Glomerular visceral epithelial cell (primary cell): ENCODE measurements at regions not wholly inside any gene's neighbourhood (a gene's known extent, or its start where the extent isn't known, plus 50 kb on each side); places are given as distances from the start of the nearest gene placed in this dataset.

ENCODE experiments used
- DNase-seq: peaks from one replicate; pipeline ENCODE4 v3.0.0-alpha.2; 2016; ENCODE audit errors: extremely low spot score

DNA sequence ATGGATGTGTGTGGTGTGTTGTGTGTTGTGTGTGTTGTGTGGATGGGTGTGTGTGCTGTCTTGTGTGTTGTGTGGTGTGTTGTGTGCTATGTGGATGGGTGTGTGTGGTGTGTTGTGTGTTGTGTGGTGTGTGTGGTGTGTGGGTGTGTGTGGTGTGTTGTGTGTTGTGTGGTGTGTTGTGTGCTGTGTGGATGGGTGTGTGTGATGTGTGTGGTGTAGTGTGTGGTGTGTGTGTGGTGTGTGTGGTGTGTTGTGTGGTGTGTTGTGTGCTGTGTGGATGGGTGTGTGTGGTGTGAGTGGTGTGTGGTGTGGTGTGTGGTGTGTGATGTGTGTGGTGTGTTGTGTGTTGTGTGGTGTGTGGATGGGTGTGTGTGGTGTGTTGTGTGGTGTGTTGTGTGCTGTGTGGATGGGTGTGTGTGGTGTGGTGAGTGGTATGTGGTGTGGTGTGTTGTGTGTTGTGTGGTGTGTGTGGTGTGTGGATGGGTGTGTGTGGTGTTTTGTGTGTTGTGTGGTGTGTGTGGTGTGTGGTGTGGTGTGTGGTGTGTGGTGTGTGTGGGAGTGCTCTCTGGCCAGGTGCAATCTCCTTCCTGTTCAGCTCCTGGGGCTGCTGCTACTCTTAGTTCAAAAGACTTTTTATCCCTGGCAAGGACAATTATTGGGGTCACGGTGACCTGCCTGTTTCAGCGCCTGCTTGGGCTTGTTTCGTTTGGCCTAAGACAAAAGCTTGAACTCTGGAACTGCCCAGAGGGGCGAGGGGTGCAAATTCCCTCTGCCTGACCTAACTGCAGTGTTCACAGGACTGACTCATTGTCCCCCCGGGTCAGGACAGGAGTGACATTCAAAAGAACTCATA is 101.1 kb downstream of the UBIAD1 start:
- no peak for DNase-seq

DNA sequence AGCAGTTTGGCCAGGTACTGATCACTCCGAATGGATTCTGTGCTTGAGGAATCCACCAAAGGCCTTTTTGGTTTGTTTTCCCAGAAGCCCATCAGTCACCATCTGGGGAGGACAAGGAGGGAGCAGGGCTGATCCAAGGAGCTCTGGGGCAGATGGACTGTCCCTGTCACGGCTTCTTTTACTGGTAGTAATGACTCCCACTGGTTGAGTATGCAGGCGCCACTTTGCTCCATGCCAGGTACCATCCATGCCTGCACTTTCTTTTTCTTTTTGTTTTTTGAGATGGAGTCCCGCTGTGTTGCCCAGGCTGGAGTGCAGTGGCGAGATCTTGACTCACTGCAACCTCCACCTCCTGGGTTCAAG is 101.7 kb downstream of the UBIAD1 start:
- DNase-seq, result no peak

DNA sequence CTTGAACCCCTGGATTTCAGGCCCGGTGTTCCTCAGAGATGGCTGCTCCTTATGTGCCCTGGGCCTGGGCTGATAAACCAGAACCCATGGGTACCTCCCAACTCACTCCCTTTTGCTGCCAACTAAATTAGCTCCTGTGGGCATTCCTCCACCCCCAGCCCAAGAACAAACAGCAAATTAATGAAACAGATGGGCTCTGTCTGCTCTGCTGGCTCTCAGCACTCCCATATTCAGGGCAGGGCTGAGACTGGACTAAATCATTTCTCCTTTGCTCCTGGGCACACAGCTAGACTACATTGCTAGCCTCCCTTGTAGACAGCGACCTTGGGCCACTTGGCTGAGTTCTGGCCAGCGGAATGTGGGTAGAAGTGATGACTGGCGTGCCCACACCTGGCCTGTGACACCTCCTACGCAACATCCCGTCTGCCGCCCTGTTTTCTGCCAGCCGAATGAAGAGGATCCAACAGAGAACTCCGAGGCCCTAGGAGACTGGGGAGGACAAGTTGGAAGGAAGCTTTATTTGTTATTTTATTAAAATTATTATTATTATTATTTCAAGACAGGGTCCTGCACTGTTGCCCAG is 101.9 kb upstream of the DISP3 start:
- no peak for DNase-seq

DNA sequence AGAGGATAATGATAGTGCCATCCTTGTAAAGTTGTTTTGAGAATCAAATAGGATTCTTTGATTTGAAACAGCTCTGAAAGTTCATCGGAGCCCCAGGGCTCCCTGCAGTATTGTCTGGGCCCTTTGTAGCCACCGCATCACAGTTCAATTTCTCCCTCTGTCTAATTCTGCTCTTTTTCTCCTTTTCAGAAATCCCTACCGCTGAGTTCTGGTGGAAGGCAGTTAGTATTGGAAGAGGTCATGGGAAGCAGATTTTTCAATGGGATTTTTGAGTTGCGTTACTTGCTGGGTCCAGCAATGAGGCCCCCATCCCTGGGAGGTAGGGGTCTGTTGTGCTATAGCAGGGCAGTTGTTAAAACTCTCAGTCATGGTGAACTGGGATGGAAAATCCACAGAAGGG is 101.0 kb upstream of the DISP3 start:
- no peak for DNase-seq

DNA sequence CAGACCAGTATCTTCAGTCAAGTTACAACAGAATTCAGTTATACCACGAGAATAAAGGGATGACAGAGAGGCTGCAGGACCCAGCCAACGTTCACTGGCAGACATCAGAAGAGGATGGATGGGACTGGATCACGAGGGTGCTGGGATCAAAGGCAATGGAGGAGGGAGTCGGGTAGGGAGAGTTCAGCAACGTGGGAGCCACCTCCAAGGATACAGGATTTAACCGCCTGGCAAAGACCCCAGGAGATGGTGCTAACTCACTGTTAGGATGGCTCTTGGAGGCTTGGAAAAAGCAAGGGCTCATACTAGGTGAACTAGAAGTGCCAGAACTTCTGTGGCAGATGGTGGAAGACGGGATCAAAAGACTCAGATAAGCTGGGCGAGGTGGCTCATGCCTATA is 99.1 kb upstream of the DISP3 start:
- DNase-seq, result no peak

DNA sequence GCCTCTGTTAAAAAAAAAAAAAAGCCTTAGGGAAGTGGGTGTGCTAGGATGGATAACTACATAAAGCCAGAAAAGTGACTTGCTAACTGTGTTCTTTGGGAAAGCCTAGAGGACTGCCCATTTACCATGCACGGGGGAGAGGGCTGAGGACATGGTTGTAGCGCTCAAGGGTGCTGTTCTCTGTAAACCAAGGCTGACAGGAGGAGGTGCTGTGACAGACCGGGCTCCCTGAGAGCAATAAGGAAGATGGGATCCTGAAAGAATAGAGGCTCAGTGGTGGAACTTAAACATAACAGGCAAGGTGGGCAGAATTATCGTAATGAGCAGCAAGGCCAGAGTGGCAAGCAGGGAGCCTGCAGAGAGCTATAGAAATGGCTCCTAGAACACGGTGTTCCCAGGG is 98.5 kb upstream of the DISP3 start:
- DNase-seq, result no peak

DNA sequence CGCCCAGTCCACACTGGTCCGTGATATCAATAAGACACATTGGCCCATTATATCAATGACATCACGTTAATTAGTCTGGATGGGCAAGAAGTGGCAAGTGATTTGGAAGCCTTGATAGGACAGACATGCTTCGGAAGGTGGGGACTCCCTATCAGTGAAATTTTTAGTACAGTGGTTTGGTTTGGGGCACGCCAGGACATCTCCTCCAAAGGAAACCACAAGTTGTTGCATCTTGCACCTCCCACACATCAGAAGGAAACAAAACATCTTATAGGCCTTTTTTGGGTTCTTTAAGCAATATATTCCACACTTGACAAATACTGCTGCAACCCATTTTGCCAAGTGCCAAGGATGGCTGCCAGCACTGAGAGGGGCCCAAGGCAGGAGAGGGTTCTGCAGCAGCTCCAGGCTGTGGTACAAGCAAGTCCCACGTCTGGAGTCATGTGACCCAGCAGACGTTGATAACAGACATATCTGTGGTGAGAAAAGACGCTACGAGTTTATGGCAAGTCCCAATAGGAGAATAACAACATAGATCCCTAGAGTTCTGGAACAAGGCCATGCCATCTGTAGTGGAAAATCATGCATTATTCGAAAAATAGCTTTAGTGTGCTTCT is 95.3 kb upstream of the DISP3 start:
- DNase-seq, result no peak

DNA sequence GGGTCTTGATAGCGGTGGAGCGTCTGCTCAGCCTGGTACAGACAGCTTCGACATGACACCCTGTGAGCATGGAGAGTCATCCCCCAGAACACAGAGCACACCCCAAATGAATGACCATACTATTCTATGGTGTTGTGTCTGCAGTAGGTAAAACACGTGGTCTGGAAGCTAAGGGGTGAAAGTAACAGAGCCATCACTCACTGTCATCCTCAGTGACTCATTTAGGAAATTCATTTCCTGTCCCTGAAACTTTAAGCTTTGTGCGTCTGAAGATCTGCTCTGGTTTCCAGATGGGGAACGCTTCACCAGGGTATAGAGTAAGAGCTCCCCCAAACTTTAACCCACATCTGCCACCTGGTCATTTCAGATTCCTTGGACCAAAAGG is 94.8 kb upstream of the DISP3 start:
- DNase-seq, result no peak

DNA sequence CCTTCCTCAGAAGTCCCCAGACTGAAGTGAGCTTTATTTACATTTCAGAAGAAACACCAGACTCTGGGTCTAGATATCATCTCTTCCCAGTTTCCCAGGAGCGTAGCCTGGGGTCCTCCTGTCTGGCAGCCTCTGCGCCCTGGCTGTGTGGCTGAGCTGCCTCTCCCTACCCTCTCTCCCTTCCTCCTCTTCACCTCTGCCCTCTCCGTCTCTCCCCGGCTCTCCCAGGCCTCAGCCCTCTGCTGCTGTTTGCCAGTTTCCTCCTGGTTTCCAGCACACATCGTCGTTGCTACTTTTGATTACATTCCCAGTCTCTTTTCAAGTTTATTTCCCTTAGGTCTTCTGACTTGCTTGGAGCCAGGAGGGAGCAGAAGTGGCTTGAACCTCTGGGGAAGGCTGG is 91.1 kb upstream of the DISP3 start:
- DNase-seq, result no peak

DNA sequence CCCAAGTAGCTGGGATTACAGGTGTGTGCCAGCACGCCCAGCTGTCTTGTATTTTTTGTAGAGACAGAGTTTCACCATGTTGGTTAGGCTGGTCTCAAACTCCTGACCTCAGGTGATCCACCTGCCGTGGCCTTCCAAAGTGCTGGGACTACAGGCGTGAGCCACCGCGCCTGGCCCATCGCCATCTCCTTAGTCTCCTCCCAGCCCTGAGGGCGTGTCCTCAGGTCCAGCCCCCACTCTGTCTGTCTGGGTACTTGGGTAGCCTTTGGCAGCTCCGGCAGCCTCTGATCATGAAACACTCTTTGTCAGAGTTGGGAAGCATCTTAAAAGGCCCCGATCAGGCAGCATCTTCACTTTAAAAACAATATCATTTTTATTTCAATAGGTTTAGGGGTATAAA is 90.3 kb upstream of the DISP3 start:
- no peak for DNase-seq

DNA sequence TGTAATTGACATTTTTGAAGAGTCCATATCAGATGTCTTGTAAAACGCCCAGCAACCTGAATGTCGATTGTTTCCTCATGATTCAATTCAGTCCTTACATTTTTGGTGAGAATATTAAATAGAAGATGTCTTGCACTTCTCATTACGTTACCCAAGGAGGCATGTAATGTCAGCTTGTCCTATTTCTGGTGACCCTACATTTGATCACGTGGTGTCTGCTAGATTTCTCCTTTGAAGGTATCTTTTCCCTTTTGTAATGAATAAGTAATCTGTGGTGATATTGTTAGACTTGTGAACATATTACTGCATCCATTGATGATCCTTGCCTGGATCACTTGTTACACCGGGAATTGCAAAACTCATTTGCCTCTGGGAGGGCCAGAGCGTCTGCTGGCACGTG is 87.6 kb upstream of the DISP3 start:
- DNase-seq, result no peak

DNA sequence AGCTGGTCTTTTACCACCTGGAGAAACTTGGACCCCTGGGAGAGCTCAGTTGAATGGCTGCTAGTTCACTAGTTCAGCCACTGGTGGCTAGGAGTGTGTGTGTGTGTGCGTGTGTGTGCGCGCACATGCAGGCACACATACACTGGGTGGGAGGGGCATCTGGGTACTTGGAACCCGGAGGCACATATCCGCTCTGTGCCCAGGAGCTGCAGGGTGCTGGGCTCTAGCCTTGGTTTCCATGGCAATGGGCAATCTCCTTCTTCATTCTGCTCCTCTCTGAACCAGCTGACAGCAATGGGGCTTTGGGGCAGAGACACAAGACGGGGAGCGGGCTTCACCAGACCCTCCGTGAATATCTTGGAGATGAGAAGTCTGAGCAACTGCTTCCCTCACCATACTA is 87.1 kb upstream of the DISP3 start:
- no peak for DNase-seq

DNA sequence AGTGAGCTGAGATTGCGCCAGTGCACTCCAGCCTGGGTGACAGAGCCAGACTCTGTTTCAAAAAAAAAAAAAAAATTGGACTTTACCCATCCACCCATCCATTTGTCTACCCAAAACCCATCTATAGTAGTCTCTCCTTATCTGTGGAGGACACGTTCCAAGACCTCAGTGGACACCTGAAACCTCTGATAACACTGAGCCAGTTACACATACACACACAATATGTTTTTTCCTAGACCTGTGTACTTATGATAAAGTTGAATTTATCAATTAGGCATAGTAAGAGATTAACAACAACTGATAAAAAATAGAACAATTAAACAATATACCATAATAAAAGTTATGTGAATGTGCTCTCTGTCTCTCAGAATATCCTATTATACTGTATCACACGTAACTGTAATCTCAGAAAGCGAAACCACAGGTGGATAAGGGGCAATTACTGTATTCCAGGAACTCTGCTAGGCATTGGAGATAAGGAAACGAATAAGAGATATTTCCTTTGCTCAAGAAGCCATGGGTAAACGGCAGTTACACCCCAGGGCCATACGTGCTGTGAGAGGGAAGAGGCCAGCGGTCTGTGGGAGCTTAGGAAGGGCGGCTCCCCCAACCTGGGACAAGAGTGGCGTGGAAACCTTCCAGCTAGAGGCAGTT is 84.2 kb upstream of the DISP3 start:
- DNase-seq, result no peak

DNA sequence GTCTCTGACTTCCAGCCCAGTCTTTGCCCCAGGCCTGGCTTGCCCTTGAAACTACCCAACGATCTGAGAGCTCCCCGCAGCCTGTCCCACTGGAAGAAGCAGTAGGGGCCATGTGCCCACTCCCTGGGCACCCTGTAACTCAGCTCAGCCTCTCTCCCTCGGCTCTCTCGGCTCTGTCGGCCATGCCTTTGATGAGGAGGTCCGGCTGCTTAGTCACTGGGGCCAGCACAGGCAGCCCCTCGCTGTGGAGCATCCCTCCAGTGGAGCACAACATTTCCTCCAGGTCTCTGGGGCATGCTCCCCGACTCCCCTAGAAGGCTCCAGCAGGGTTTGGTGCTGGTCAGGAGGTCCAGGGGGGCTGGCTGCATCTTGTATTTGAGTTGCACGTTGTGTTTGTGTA is 83.3 kb upstream of the DISP3 start:
- DNase-seq, result no peak

DNA sequence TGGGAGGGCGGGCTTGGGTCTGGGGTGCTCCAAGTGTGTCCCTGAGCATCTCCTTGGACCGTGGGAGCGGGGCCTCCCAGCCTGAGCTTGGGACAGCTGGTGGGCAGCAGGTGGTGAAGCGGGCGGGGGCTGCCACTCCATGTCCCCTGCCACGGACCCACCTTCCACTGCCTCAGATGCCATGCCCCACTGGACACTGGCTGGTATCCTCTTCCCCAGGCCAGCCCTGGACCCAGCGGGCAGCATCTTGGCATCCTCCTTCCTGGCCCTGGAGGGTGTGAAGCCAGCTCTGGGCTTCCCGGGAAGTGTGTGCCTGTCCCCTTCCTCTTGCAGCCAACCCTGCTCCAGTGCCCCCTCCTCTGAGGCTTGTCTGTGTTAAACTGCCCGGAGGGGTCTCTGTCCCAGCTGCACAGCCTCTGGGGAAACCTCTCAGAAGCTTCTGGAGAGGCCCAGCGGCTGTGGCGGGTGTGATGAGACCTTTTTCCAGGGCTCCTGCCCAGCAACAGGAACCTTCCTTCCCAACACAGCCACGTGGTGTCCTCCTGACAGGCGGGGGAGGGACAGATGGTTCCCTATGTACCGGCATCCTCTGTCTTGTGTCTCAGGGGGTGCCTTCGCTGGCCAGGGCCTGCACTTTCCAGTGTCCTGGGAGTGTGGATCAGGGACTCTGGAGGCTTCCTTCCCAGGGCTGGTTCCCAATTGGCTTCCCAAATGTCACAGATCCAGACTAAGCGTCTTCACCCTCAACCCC is 81.6 kb upstream of the DISP3 start:
- DNase-seq, result no peak

DNA sequence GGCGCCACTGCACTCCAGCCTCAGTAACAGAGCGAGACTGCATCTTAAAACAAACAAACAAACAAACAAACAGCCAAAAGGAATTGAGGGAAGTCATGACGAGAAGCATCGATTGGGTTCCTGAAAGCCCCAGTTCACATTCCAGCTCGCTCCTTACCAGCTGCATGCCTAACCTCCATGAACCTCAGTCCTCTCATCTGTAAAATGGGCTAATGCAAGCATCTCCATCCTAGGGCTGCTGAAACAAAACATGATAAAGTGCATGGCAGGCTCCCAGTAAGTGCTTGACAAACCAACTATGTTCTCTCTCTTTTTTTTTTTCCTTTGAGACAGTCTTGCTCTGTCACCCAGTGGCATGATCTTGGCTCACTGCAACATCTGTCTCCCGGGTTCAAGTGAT is 79.7 kb upstream of the DISP3 start:
- no peak for DNase-seq

DNA sequence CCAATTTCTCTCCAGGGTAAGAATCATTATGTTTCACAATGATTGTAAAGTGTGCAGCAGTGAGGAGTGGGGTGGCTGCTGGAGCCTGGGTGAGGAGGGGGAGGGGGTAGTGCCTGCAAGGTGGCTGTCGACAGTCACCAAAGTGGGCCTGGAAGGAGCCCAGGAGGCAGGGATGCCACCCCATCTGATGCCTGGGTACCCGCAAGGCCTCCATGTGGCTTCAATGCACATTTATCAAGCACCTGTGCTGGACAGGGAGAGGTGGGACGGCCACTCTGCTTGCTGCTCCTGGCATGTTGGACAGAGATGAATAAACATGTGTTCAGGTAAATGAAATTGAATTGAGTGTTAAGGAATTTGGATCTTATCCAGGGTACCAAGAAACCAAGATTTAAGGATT is 78.8 kb upstream of the DISP3 start:
- DNase-seq, result no peak

DNA sequence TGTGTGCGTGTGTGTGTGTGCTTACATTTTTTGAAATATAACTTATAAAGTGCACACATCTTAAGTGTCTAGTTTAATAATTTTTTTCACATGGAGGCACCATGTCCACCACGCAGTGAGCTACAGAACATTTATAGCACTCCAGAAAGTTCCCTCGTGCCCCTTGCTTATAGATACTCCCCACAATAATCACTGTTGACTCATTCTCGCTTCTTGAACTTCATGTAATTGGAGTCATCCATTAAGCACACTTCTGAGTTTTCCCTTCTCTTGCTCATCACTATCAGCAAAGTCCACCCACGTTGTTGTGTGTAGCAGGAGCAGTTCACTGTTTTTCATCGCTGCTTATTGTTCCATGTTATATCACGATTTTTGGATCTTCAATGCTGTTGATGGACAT is 78.4 kb upstream of the DISP3 start:
- DNase-seq, result no peak

DNA sequence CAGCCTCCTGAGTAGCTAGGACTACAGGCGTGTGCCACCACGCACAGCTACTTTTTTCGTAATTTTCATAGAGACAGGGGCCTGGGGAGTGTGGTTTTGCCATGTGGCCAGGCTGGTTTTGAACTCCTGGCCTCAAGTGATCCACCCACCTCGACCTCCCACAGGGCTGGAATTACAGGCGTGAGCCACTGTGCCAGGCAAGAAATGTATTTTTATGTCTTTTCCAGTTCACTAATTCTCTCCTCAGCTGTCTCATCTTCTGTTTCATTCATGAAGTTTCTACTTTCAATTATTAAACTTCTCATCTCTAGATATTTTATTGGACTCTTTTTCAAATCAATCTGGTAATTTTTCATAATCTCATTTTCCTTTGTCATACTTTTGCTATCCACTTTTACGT is 72.1 kb upstream of the DISP3 start:
- DNase-seq, result no peak

DNA sequence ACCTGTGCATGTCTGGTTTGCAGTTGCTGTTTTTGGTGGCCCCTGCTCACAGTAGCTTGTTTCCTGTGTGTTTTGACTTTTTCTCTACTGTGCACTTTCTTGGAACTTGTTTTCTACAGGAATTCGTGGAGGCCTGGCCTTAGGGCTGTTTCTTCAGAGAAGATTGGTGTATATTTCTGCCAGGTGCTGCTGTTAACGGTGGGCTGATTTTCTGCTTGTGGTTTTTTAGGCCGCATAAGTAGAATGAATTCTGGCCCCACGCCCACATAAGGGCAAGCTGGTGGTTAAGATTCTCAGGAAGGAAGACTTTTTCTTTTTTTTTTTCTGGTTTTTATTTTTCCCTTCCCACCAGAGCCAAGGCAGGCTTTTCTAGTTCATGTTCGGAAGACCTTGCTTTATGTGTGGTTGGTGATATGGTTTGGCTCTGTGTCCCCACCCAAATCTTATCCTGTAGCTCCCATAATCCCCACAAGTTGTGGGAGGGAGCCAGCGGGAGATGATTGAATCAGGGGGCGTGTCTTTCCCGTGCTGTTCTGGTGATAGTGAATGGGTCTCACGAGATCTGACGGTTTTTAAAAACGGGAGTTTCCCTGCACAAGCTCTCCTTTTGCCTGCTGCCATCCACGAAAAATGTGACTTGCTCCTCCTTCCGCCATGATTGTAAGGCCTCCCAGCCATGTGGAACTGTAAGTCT is 71.5 kb upstream of the DISP3 start:
- peak; percentile 39 for DNase-seq

DNA sequence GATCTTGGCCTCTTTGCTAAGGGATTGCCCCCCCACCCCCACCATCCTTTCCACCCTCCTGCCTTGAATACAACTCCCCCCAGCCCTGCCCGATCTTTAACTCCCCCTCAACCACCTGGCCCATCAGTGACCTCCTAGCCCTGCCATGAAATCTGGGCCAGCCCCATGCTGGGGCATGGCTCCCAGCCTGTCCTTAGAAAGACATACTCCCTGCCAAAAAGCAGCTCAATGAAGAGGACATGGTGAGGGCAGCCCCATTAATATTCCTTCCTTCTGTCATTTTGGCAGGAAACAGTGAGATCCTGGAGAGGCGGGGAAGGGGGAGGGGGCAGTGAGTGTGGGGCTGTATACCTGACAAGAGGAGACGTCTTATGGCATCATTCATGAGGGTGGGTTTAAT is 66.8 kb upstream of the DISP3 start:
- DNase-seq, result no peak

DNA sequence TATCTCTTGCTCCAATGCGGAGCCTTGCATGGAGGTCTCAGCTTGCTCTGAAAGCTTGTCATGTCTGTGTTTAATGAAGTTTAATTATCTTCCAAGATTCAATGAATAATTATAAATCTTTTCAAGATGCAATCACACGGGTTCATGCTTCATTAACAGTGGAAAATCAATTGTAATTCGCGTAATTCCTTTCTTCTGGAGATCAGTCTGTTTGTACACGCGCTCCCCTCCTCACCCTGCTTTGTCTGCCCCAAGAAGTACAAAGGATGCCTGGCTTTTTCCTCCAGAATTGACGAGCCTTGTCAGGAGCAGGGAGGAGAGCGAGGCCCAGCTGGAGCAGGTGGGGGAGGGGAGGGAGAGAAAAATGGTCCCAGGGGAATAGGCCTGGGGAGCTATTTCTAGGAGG is 65.0 kb upstream of the DISP3 start:
- DNase-seq, result no peak
